GM12878 (cell line): ENCODE measurements at regions not wholly inside any gene's neighbourhood (a gene's known extent, or its start where the extent isn't known, plus 50 kb on each side); places are given as distances from the start of the nearest gene placed in this dataset.
A peak's percentile ranks its signal among the peaks of the same experiment; 100 is the strongest.

Experiments used
- ATAC-seq: fragments of 200-7000 bp; cut with Tn5 transposase; 3 replicates; pipeline ENCODE4 v1.9.1; 2020; ENCODE audit warnings: mild to moderate bottlenecking, moderate library complexity
- BruUV-seq: library from RNA; stranded (reverse); fragments of 400-500 nt; replicated peaks from 2 replicates; lab custom pipeline; 2021; lab: Mats Ljungman, UMichigan
- CTCF ChIA-PET: fragments of 300-600 bp; sonication (Branson Sonifier 250); formaldehyde crosslinking; extraction: SDS; loops from one replicate; lab custom pipeline; 2021; ENCODE audit warnings: inconsistent platforms; lab: Yijun Ruan, JAX
- POLR2A ChIA-PET: fragments of 350-600 bp; formaldehyde crosslinking; extraction: SDS; loops from one replicate; lab custom pipeline; 2021; ENCODE audit warnings: inconsistent platforms; lab: Charles Lee
- RAD21 ChIA-PET: fragments of 300-600 bp; sonication (Branson Sonifier 250); formaldehyde crosslinking; loops from one replicate; lab custom pipeline; 2023; ENCODE audit warnings: antibody characterized with exemption; ENCODE audit not compliant: unreplicated experiment; lab: Charles Lee
- SMC1A ChIA-PET: fragments of 300-600 bp; sonication (Branson Sonifier 250); formaldehyde crosslinking; loops from one replicate; lab custom pipeline; 2023; ENCODE audit not compliant: unreplicated experiment, uncharacterized antibody; lab: Charles Lee
- DNase-seq: peaks from one replicate; pipeline ENCODE4 v3.0.0-alpha.2; 2011; ENCODE audit warnings: low read depth, low spot score
- FAIRE-seq: peaks from 3 replicates; lab custom pipeline; 2011; peaks lifted over from hg19 to GRCh38; lab: Jason Lieb, UNC
- H2AFZ ChIP-seq: 2 replicates; pipeline ENCODE4 v1.6.0; 2011; ENCODE audit warnings: low read depth, low read length, control low read depth; ENCODE audit not compliant: control insufficient read depth
- H3K27ac ChIP-seq: 2 replicates; pipeline ENCODE4 v1.5.1; 2011; ENCODE audit warnings: control low read depth; ENCODE audit not compliant: control insufficient read depth, insufficient read depth
- H3K27me3 ChIP-seq, 2 experiments: replicated peaks in 1 of 2; 2 replicates each; pipeline versions ENCODE4 v1.6.0 to v1.6.1; 2011; ENCODE audit warnings: low read length in 1 of 2; ENCODE audit not compliant: control insufficient read depth in 2 of 2, insufficient read depth in 2 of 2
- H3K36me3 ChIP-seq, 2 experiments: 2 replicates each; pipeline ENCODE4 v1.5.1; 2011; ENCODE audit warnings: low read length in 1 of 2; ENCODE audit not compliant: control insufficient read depth in 2 of 2, insufficient read depth in 2 of 2
- H3K4me1 ChIP-seq: 2 replicates; pipeline ENCODE4 v1.6.1; 2011; ENCODE audit warnings: mild to moderate bottlenecking, low read length, moderate library complexity, mixed read lengths; ENCODE audit not compliant: control insufficient read depth, insufficient read depth
- H3K4me2 ChIP-seq: 2 replicates; pipeline ENCODE4 v1.6.0; 2011; ENCODE audit warnings: control low read depth; ENCODE audit not compliant: control insufficient read depth, insufficient read depth
- H3K4me3 ChIP-seq: fragments of 200-600 bp; sonication (generic); 2 replicates; pipeline ENCODE4 v1.5.1; 2016
- H3K79me2 ChIP-seq: 2 replicates; pipeline ENCODE4 v1.6.0; 2011; ENCODE audit warnings: low read length; ENCODE audit not compliant: control insufficient read depth, insufficient read depth
- H3K9ac ChIP-seq: 2 replicates; pipeline ENCODE4 v1.8.0; 2011; ENCODE audit warnings: low read length, control low read depth, mixed read lengths; ENCODE audit not compliant: control insufficient read depth, insufficient read depth
- H3K9me3 ChIP-seq: replicated peaks from 3 replicates; pipeline ENCODE4 v1.5.1; 2011; ENCODE audit warnings: mild to moderate bottlenecking, low read length; ENCODE audit not compliant: control insufficient read depth, insufficient read depth
- H4K20me1 ChIP-seq: 2 replicates; pipeline ENCODE4 v1.6.0; 2011; ENCODE audit not compliant: control insufficient read depth, insufficient read depth
- CBX5 ChIP-seq: sonication (generic); IDR thresholded peaks from 2 replicates; pipeline ENCODE4 v1.6.1; 2016; ENCODE audit warnings: low read depth, moderate library complexity, mild to moderate bottlenecking, inconsistent platforms
- CHD2 ChIP-seq: IDR thresholded peaks from 2 replicates; pipeline ENCODE4 v1.6.1; 2011; ENCODE audit warnings: low read depth, low read length, improper control_type of control experiment, borderline replicate concordance
- KAT2A ChIP-seq: conservative IDR thresholded peaks from 2 replicates; pipeline ENCODE4 v1.6.1; 2011; ENCODE audit warnings: low read depth, low read length; ENCODE audit not compliant: control insufficient read depth
- NR2C1 ChIP-seq: fragments of 450-650 bp; IDR thresholded peaks from 2 replicates; pipeline ENCODE4 v1.6.1; 2017; ENCODE audit warnings: antibody characterized with exemption, mild to moderate bottlenecking, moderate library complexity
- POLR2AphosphoS2 ChIP-seq: IDR thresholded peaks from 2 replicates; pipeline ENCODE4 v1.6.1; 2011; ENCODE audit warnings: low read depth, mild to moderate bottlenecking, low read length, improper control_type of control experiment, moderate library complexity
- SMAD1 ChIP-seq: fragments of 450-650 bp; IDR thresholded peaks from 2 replicates; pipeline ENCODE4 v1.6.1; 2018; ENCODE audit warnings: mild to moderate bottlenecking, low read depth; ENCODE audit not compliant: partially characterized antibody
- STAT1 ChIP-seq: fragments of 450-650 bp; conservative IDR thresholded peaks from 2 replicates; pipeline ENCODE4 v1.6.1; 2014; ENCODE audit warnings: antibody characterized with exemption, mild to moderate bottlenecking
- TARDBP ChIP-seq: IDR thresholded peaks from 2 replicates; pipeline ENCODE4 v1.6.1; 2016; ENCODE audit warnings: borderline replicate concordance
- ZSCAN29 ChIP-seq: fragments of 450-650 bp; IDR thresholded peaks from 2 replicates; pipeline ENCODE4 v1.6.1; 2017; ENCODE audit warnings: mild to moderate bottlenecking, moderate library complexity
- WGBS: methylation state at CpG from one replicate; pipeline ENCODE4 v1.1.6; 2016; ENCODE audit warnings: low lambda C conversion rate; ENCODE audit not compliant: insufficient replicate concordance, insufficient coverage; ENCODE audit errors: missing lambda C conversion rate; 5-methylcytosine and 5-hydroxymethylcytosine counted together
- in situ Hi-C: fragments of 300-500 bp; cut with MboI; formaldehyde crosslinking; loops from 9 replicates; pipeline ENCODE4 v1.14.3; 2018; ENCODE audit warnings: mixed read lengths
- intact Hi-C: fragments of 100-400 bp; cut with micrococcal nuclease; formaldehyde crosslinking; loops from one replicate; pipeline ENCODE4 v1.14.2; 2022; ENCODE audit not compliant: unreplicated experiment
- TF ChIP-seq, protein P1 (sequence below): fragments of 450-650 bp; conservative IDR thresholded peaks from 2 replicates; pipeline ENCODE4 v1.6.1; 2017; ENCODE audit warnings: mild to moderate bottlenecking, moderate library complexity
- TF ChIP-seq, protein P2 (sequence below): fragments of 450-650 bp; IDR thresholded peaks from 2 replicates; pipeline ENCODE4 v1.6.1; 2017; ENCODE audit warnings: mild to moderate bottlenecking, moderate library complexity

GRCh38 chr21:18759267-18759666 is 355.7 kb upstream of the TMPRSS15 start (continued):
- TF ChIP-seq, protein P1, sequence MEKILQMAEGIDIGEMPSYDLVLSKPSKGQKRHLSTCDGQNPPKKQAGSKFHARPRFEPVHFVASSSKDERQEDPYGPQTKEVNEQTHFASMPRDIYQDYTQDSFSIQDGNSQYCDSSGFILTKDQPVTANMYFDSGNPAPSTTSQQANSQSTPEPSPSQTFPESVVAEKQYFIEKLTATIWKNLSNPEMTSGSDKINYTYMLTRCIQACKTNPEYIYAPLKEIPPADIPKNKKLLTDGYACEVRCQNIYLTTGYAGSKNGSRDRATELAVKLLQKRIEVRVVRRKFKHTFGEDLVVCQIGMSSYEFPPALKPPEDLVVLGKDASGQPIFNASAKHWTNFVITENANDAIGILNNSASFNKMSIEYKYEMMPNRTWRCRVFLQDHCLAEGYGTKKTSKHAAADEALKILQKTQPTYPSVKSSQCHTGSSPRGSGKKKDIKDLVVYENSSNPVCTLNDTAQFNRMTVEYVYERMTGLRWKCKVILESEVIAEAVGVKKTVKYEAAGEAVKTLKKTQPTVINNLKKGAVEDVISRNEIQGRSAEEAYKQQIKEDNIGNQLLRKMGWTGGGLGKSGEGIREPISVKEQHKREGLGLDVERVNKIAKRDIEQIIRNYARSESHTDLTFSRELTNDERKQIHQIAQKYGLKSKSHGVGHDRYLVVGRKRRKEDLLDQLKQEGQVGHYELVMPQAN: no peak
- no peak for TF ChIP-seq KAT2A

DNA sequence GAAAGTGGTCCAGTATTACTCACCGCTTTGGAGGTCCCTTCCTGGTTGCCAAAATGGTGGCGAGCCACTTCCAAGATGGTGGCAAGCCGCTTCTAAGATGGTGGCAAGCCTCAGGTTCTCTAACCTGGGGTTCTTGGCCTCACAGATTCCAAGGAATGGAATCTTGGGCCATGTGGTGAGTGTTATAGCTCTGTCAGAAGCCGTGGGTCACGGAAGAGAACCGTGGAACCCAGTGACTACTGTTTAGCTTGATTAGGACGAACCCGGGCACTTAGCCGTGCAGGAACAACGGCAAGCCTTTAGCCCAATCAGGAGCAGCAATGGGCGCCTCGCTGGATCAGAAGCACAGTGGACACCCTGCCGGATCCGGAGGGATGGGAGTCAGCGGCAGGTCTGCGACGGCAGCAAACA is 356.2 kb upstream of the TMPRSS15 start:
- H3K4me1 ChIP-seq: no peaks in the 10 kb centered on the region
- TF ChIP-seq CHD2 (no peak), NR2C1 (0 out of 2 replicates have a peak, but pooled peaks have one; percentile 15)
- FAIRE-seq: no peak
- POLR2A ChIA-PET: no interaction called here
- H3K4me2 ChIP-seq: no peak overlapping the region
- H3K27ac ChIP-seq: no peak overlapping the region
- CTCF ChIA-PET: no interaction called here
- H3K27me3 ChIP-seq: no peaks in the 10 kb centered on the region
- no peaks in the 10 kb centered on the region for H3K36me3 ChIP-seq
- DNase-seq: no peak
- H3K79me2 ChIP-seq: no peaks in the 10 kb centered on the region
- in situ Hi-C loops (no loop called here), intact Hi-C loops (no loop called here)
- SMC1A ChIA-PET: no interaction called here
- H3K9ac ChIP-seq: no peak overlapping the region
- ATAC-seq: no peak
- H2AFZ ChIP-seq: no peak overlapping the region
- WGBS: 28% methylated on average over 17 of the region's 17 CpGs
- H3K4me3 ChIP-seq: no peak overlapping the region
- RAD21 ChIA-PET: no interaction called here
- no TSS peak for BruUV-seq
- no peaks in the 10 kb centered on the region for H4K20me1 ChIP-seq
- H3K9me3 ChIP-seq: no peaks in the 10 kb centered on the region; the same call in 2 of the 3 replicates

GRCh38 chr21:18760247-18760646 is 356.7 kb upstream of the TMPRSS15 start:
- ChIA-PET RAD21 (no interaction called here), POLR2A (no interaction called here), CTCF (no interaction called here), SMC1A (no interaction called here)
- in situ Hi-C loops: no loop called here
- no peak overlapping the region for H3K27ac ChIP-seq
- no peaks in the 10 kb centered on the region for H3K27me3 ChIP-seq
- H3K9me3 ChIP-seq: no peaks in the 10 kb centered on the region; the same call in 2 of the 3 replicates
- WGBS: 41% methylated on average over 5 of the region's 5 CpGs
- DNase-seq (no peak), FAIRE-seq (no peak), ATAC-seq (no peak)
- H2AFZ ChIP-seq: no peak overlapping the region
- H4K20me1 ChIP-seq: no peaks in the 10 kb centered on the region
- intact Hi-C loops: no loop called here
- H3K79me2 ChIP-seq: no peaks in the 10 kb centered on the region
- no peaks in the 10 kb centered on the region for H3K36me3 ChIP-seq
- H3K9ac ChIP-seq: no peak overlapping the region
- no peaks in the 10 kb centered on the region for H3K4me1 ChIP-seq
- BruUV-seq: no TSS peak
- H3K4me2 ChIP-seq: no peak overlapping the region
- no peak overlapping the region for H3K4me3 ChIP-seq
- TF ChIP-seq, protein P2, sequence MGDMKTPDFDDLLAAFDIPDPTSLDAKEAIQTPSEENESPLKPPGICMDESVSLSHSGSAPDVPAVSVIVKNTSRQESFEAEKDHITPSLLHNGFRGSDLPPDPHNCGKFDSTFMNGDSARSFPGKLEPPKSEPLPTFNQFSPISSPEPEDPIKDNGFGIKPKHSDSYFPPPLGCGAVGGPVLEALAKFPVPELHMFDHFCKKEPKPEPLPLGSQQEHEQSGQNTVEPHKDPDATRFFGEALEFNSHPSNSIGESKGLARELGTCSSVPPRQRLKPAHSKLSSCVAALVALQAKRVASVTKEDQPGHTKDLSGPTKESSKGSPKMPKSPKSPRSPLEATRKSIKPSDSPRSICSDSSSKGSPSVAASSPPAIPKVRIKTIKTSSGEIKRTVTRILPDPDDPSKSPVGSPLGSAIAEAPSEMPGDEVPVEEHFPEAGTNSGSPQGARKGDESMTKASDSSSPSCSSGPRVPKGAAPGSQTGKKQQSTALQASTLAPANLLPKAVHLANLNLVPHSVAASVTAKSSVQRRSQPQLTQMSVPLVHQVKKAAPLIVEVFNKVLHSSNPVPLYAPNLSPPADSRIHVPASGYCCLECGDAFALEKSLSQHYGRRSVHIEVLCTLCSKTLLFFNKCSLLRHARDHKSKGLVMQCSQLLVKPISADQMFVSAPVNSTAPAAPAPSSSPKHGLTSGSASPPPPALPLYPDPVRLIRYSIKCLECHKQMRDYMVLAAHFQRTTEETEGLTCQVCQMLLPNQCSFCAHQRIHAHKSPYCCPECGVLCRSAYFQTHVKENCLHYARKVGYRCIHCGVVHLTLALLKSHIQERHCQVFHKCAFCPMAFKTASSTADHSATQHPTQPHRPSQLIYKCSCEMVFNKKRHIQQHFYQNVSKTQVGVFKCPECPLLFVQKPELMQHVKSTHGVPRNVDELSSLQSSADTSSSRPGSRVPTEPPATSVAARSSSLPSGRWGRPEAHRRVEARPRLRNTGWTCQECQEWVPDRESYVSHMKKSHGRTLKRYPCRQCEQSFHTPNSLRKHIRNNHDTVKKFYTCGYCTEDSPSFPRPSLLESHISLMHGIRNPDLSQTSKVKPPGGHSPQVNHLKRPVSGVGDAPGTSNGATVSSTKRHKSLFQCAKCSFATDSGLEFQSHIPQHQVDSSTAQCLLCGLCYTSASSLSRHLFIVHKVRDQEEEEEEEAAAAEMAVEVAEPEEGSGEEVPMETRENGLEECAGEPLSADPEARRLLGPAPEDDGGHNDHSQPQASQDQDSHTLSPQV: no peak
- TF ChIP-seq CBX5 (no peak), ZSCAN29 (no peak), TARDBP (no peak), STAT1 (no peak), SMAD1 (no peak), POLR2AphosphoS2 (no peak)
